ENCODE measurements at regions not wholly inside any gene's neighbourhood (a gene's known extent, or its start where the extent isn't known, plus 50 kb on each side); places are given as distances from the start of the nearest gene placed in this dataset.

- DNase-seq (ENCODE audit: low read depth) = no peak
These were observed 497.8 kb downstream of the HS3ST4 start for GRCh38 chr16:26189536-26189935.

GRCh38 chr16:26194526-26194925, 502.8 kb downstream of the HS3ST4 start:
- DNase-seq (ENCODE audit: low read depth) = no peak

GRCh38 chr16:26195225-26195624, 503.5 kb downstream of the HS3ST4 start:
- no peak for DNase-seq (ENCODE audit: low read depth)

DNA sequence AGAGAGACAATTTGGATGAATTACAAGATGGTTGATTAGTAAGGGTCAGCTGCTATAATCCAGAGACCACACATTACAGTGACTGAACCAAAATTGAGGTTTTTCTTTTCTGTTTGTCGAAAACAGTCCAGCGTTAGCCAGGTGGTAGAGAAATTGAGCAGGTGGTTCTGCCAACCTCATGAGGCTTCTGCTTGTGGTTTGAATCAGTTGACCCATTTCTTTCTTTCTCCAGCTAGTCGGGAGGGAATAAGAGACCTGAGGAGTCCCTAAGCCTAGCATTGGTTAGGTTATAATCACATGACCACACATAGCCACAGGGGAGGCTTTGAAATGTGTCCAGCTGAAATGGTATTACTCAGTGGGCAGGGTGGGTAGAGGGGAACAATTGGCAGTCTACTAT, 504.6 kb downstream of the HS3ST4 start:
- DNase-seq (ENCODE audit: low read depth) = no peak

DNA sequence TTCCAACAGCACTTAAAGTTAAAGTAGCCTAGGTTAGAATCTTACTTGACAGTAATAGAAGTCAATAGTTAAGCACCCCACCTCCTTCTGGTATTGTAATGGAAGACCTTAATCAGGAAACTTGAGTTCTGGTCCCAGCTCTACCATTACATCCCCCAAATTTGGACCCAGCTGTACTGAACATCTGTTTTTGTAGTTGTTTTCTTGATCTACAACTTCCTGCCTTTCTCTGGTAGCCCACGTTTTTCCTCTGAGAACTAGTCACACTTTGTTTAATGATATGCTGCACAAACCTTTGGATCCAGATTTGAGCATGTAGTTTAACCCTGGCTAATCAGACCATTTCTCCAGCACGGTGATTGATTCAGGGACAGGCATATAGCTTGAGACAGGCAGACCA, 505.0 kb downstream of the HS3ST4 start:
- no peak for DNase-seq (ENCODE audit: low read depth)

DNA sequence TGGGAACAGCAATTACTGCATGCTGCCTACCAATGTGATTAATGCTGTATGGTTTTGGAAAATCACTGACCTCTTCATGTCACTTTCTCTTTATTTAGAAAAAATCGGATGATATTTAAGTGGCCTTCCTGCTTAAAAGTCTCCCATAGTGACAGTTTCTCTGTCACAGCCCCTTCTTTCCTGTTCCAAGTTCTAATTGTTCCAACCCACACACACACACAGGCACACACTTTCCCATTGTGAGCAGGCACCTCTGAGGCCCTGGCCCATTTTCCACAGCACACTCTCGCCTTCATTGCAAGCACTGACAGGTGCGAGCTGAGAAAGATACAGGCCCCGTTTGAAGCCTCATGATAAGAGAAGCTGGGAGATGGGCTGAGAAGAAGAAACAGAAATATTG, 505.9 kb downstream of the HS3ST4 start:
- no peak for DNase-seq (ENCODE audit: low read depth)

GRCh38 chr16:26198221-26198620, 506.5 kb downstream of the HS3ST4 start:
- DNase-seq (ENCODE audit: low read depth) = no peak

DNA sequence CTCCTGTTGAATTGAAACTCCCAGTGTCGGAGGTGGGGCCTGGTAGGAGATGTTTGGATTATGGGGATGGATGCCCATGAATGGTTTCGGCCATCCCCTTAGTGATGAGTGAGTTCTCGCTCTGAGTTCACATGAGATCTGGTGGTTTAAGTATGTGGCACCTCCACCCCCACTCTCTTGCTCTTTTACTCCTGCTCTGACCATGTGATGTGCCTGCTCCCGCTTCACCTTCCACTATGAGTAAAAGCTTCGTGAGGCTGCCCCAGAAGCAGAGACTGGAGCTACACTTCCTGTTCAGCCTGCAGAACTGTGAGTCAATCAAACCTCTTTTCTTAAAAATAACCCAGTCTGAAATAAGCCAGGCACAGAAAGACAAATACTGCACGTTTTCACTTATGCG, 512.4 kb downstream of the HS3ST4 start:
- no peak for DNase-seq (ENCODE audit: low read depth)

DNA sequence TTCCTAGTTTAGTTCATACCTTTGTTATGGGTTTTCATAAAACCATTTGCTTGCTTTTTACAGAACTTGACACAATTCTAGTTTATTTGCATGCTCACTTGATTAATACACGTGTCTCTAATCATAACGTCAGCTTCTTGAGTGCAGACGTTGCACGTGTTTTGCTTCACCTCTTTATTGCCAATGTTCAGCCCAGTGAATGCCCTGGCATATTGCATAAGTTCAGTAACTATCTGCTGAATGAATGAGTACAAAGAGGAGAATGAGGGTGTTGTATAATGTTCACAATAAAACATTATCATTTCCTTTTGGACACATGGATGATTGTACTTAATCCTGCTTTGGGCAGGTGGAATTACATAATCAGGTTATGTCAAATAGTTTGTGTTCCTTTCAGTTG, 519.8 kb downstream of the HS3ST4 start:
- DNase-seq (ENCODE audit: low read depth) = no peak

DNA sequence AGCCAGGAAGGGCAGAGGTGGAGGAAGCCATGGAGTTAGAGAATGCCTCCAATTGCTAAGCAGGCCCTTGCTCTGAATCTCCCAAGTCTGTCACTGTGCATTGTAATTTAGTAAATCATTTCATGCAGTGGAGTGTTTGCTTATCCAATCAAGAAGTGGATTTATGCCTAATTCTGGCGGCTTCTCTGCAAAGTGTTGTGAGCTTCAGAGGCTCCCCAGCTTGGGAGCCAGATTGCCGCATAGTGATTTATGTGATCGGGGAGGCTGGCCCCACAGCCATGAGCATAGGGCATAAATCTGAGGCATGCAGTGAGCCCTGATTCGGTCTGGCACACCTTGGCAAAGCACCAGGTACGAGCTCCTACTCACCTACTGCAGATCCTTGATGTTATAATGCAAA, 520.8 kb downstream of the HS3ST4 start:
- no peak for DNase-seq (ENCODE audit: low read depth)

GRCh38 chr16:26214581-26215174, 522.9 kb downstream of the HS3ST4 start:
- no peak for DNase-seq (ENCODE audit: low read depth)

DNA sequence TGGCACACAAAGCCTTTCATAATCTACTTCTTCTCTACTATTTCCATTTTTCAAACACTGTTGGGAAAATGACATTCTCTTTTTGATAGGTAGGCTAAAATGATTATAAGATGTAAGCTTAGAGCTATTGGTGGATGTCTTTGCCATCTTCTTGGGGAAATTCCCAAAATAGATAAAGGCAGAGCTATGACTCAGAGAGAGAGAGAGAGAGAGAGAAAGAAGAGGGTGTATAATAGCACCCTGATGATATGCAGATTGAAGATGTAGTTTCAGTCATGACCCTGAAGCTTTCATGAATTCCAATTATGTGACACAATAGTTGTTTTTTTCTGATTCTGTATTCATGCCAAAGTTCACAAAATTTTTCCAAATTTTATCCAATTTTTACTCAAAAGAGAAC, 529.1 kb downstream of the HS3ST4 start:
- DNase-seq (ENCODE audit: low read depth) = no peak

- no peak for DNase-seq (ENCODE audit: low read depth)
These were observed 539.9 kb downstream of the HS3ST4 start for GRCh38 chr16:26231647-26232046.

DNA sequence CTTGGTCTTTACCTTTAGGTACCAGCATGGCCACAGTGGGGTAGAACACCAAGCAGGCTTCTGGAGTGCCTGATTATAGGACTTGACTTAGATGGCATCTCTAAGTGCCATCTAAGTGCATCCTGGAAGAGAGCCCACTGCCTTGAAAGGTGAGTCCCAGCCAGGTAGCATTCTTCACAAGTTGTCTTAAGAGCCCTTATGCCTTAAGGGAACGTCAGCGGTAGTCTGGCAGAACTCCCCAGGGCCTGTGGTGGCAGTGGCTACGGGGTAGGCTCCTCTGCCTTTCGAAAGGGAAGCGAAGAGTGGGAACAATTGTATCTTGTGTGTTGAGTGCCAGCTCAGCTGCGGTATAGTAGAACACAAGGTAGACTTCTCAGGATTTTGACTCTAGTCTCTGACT, 549.0 kb downstream of the HS3ST4 start:
- no peak for DNase-seq (ENCODE audit: low read depth)

- DNase-seq (ENCODE audit: low read depth) = no peak
These were observed 555.3 kb downstream of the HS3ST4 start for GRCh38 chr16:26247063-26247462.

GRCh38 chr16:26252598-26252997, 560.8 kb downstream of the HS3ST4 start:
- no peak for DNase-seq (ENCODE audit: low read depth)

- DNase-seq (ENCODE audit: low read depth) = no peak
These were observed 569.9 kb downstream of the HS3ST4 start for GRCh38 chr16:26261621-26262020.

GRCh38 chr16:26263406-26263805, 571.6 kb downstream of the HS3ST4 start:
- no peak for DNase-seq (ENCODE audit: low read depth)

DNA sequence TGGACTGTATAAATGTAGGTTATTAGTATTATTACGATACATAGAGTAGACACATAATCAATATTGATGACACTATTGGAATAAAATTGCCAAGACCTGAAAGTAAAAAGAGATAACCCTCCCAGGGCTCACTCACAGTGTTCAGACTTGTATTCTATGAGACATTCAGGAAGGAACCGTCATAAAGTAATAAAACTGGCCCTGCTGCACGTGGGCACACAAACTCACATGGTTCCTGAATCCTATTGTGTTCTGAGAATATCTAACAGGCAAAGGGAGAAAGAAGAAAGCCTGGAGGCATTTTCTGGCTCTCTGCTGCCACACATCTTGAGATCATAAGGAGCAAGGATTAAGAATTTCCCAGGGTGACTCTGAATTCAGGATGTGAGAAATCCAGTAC, 575.9 kb downstream of the HS3ST4 start:
- no peak for DNase-seq (ENCODE audit: low read depth)

GRCh38 chr16:26269673-26270072, 577.9 kb downstream of the HS3ST4 start:
- DNase-seq (ENCODE audit: low read depth) = no peak

GRCh38 chr16:26273607-26274006, 581.8 kb downstream of the HS3ST4 start:
- DNase-seq (ENCODE audit: low read depth) = no peak

DNA sequence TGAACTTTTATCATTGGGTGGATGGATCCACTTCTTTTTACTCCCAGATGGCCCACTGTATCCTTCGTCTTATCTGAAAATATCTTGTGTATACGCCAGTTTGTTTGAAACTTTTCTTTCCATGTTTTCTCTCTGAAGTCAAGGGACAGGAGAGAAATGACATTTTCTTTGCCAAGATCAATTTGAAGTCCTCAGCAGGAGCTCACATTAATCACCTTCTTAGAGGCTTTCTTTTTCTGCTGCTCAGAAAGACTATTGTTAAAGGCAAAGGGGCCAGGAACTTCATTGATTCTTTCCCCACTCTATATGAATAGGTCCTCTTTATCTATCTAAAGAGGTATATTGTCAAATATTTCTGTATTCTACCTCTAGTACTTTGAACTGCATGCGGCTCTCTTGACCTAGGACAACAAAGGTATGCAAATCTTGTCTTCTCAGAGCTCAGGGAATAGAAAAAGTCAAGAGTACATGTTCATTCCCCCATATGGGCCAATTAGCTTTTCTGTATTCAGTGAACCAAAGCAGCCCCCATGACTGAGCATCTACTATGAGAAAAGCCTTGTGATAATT, 583.3 kb downstream of the HS3ST4 start:
- DNase-seq (ENCODE audit: low read depth) = no peak

DNA sequence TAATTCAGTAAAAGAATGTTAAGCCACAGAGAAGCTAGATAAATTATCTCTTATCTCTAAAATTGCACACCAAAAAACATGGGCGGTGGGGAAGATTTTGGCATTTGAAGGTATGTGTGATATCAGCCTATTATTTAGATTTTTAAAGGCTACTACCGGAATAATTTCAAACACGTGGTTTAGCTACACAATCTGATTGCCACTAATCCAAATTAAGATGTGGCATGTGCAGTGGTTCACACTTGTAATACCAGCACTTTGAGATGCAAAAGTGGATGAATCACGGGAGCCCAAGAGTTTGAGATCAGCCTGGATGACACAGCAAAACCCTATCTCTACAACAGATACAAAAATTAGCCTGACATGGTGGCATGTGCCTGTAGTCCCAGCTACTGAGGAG, 584.5 kb downstream of the HS3ST4 start:
- no peak for DNase-seq (ENCODE audit: low read depth)

DNA sequence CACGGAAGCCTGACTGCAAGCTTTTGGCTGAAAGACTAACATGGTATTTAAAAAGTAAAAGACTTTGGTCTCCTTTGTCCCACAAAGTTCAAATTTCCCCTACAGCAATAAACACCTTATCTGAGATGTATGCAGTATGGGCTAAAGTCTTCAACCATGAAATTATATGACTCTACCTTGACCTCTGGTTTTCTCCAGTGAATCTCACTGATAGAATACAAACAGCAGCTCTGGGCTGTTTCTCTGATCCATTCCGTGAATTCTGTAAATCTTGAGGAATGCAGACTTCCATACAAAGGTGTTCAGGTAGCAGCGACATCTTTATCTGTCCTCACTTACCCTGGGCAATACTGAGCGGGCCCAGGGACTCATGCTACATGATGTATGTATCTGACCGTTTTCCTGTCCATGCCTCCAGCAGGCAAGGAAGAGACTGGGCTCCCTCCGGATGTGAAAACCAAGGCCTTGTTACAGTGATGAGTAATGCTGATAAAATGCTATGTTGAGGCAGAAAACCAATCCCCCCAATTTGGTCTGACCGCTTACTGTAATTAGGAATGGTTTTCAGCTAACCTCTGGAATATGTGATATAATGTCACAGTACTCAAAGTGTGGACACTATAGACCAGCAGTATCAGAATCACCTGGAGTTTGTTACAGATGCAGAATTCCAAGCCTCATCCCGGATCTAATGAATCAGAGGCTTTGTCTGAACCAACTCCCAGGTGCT, 589.8 kb downstream of the HS3ST4 start:
- no peak for DNase-seq (ENCODE audit: low read depth)

Data from HS-5 (cell line).